ENCODE measurements at regions not wholly inside any gene's neighbourhood (a gene's known extent, or its start where the extent isn't known, plus 50 kb on each side); places are given as distances from the start of the nearest gene placed in this dataset.

DNA sequence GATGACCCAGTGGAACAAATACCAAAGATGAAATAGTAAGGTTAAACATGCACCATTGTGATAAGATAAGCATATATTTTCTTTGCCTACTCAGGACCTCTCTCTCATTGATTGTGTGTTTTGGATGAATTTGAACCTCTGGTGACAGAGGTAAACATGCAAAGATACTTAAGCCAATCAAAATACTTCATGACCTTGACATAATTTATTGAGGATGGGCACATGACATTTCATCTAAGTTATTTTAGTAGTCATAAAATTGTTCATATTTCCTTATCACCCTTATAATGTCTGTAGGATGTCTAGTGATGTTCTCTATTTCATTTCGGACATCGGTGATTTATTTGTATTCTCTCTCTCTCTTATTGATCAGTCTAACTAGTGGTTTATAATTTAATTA, 88.3 kb upstream of the WDR72 start:
- H3K18ac ChIP-seq (ENCODE audit: insufficient read length, low read depth, low read length): no peak overlapping the region
- no peak overlapping the region for H4K5ac ChIP-seq (ENCODE audit: insufficient read length, low read depth, low read length)
- H2AK5ac ChIP-seq (ENCODE audit: insufficient read length, low read length): no peak overlapping the region
- no peak overlapping the region for H3T11ph ChIP-seq (ENCODE audit: low read length)
- no peaks in the 10 kb centered on the region for H3K27me3 ChIP-seq (ENCODE audit: insufficient read depth, low read length)
- H3K79me1 ChIP-seq (ENCODE audit: insufficient read depth, low read depth, low read length, poor library complexity, severe bottlenecking): no peaks in the 10 kb centered on the region
- H2BK12ac ChIP-seq (ENCODE audit: insufficient read length, low read depth, low read length): no peak overlapping the region
- no peaks in the 10 kb centered on the region for H3K79me2 ChIP-seq (ENCODE audit: insufficient read depth, low read length)
- no peaks in the 10 kb centered on the region for H3K4me1 ChIP-seq (ENCODE audit: insufficient read depth, low read length)
- DNase-seq: no peak
- no peaks in the 10 kb centered on the region for H4K20me1 ChIP-seq (ENCODE audit: control insufficient read depth, insufficient read depth, insufficient read length)
- no peak overlapping the region for H3K4me2 ChIP-seq (ENCODE audit: insufficient read depth, insufficient read length, low read length)
- Mint-ChIP-seq H3K4me1 (no peaks in the 10 kb centered on the region), H3K27me3 (ENCODE audit: low read depth) (no peaks in the 10 kb centered on the region), H3K27ac (no peak overlapping the region), H3K36me3 (ENCODE audit: insufficient read depth in 1 of 3, low read depth in 3 of 3) (0 out of 7 replicates have a peak, but pooled peaks cover 0 to 5% (median 0%) of the 10 kb centered on the region in 3 experiments), H3K4me3 (no peak overlapping the region), H3K9me3 (peaks cover 0 to 3% of the 10 kb centered on the region in 2 experiments; a peak in 1 of 5 replicates)
- H3K23ac ChIP-seq (ENCODE audit: insufficient read length, low read depth, low read length): no peak overlapping the region
- H3K27ac ChIP-seq (ENCODE audit: insufficient read length, low read depth, low read length): no peak overlapping the region
- no peak overlapping the region for H4K8ac ChIP-seq (replicated peaks; ENCODE audit: insufficient read length, low read depth, low read length)
- no peak overlapping the region for H3K9ac ChIP-seq (ENCODE audit: extremely low read depth, insufficient read length, low read length)
- H2BK20ac ChIP-seq (ENCODE audit: low read depth, low read length, poor library complexity, severe bottlenecking): no peak overlapping the region
- H3K4ac ChIP-seq (ENCODE audit: low read depth, low read length): no peak overlapping the region
- TF ChIP-seq, protein P1, sequence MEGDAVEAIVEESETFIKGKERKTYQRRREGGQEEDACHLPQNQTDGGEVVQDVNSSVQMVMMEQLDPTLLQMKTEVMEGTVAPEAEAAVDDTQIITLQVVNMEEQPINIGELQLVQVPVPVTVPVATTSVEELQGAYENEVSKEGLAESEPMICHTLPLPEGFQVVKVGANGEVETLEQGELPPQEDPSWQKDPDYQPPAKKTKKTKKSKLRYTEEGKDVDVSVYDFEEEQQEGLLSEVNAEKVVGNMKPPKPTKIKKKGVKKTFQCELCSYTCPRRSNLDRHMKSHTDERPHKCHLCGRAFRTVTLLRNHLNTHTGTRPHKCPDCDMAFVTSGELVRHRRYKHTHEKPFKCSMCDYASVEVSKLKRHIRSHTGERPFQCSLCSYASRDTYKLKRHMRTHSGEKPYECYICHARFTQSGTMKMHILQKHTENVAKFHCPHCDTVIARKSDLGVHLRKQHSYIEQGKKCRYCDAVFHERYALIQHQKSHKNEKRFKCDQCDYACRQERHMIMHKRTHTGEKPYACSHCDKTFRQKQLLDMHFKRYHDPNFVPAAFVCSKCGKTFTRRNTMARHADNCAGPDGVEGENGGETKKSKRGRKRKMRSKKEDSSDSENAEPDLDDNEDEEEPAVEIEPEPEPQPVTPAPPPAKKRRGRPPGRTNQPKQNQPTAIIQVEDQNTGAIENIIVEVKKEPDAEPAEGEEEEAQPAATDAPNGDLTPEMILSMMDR (conservative IDR thresholded peaks at IDR 0.05): no peak
- H2BK120ac ChIP-seq (ENCODE audit: low read depth, low read length, poor library complexity, severe bottlenecking): no peak overlapping the region
- no peak overlapping the region for H3K14ac ChIP-seq (ENCODE audit: insufficient read depth, low read length)
- H2BK5ac ChIP-seq (ENCODE audit: insufficient read length, low read length): no peak overlapping the region
- no peak overlapping the region for H2AFZ ChIP-seq (ENCODE audit: low read length)
- no peak overlapping the region for H2BK15ac ChIP-seq (ENCODE audit: low read depth, low read length)
- no peak overlapping the region for H4K91ac ChIP-seq (ENCODE audit: insufficient read length, low read depth, low read length)
- WGBS (ENCODE audit: extremely low coverage, insufficient read length, low lambda C conversion rate): no CpG with 5 or more reads among the region's 2 CpGs
- H3K9me3 ChIP-seq (ENCODE audit: control insufficient read depth, low read depth, low read length): no peaks in the 10 kb centered on the region
- no peaks in the 10 kb centered on the region for H3K23me2 ChIP-seq (ENCODE audit: insufficient read length, low read depth, low read length, poor library complexity, severe bottlenecking)
- H3K56ac ChIP-seq (ENCODE audit: insufficient read length, low read depth, low read length): no peak overlapping the region
